ENCODE measurements at regions not wholly inside any gene's neighbourhood (a gene's known extent, or its start where the extent isn't known, plus 50 kb on each side); places are given as distances from the start of the nearest gene placed in this dataset.

DNA sequence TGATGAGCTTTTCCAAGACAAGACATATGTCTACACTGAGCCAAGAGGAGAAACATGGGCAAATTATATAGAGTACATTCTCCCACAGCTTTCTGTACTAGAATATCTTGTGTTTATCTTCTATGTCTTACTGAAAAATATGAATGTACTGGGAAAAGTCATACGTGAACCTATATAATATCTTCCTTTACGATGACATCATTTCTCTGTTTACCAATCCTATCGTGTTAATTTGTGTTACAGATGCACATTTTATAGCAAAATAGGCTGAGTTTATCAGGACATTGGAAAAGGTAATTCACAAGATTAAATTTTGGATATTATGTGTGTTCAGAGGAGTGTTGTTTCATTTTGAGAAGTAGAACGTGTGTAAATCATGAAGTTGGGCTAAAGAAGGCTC is 452.5 kb upstream of the THRB start:
- TF ChIP-seq, protein P1, sequence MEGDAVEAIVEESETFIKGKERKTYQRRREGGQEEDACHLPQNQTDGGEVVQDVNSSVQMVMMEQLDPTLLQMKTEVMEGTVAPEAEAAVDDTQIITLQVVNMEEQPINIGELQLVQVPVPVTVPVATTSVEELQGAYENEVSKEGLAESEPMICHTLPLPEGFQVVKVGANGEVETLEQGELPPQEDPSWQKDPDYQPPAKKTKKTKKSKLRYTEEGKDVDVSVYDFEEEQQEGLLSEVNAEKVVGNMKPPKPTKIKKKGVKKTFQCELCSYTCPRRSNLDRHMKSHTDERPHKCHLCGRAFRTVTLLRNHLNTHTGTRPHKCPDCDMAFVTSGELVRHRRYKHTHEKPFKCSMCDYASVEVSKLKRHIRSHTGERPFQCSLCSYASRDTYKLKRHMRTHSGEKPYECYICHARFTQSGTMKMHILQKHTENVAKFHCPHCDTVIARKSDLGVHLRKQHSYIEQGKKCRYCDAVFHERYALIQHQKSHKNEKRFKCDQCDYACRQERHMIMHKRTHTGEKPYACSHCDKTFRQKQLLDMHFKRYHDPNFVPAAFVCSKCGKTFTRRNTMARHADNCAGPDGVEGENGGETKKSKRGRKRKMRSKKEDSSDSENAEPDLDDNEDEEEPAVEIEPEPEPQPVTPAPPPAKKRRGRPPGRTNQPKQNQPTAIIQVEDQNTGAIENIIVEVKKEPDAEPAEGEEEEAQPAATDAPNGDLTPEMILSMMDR (conservative IDR thresholded peaks at IDR 0.05; ENCODE audit: low read length) = no peak
- no peak overlapping the region for H3K4me3 ChIP-seq (ENCODE audit: low read length)
- no peak for DNase-seq (ENCODE audit: low read depth)

DNA sequence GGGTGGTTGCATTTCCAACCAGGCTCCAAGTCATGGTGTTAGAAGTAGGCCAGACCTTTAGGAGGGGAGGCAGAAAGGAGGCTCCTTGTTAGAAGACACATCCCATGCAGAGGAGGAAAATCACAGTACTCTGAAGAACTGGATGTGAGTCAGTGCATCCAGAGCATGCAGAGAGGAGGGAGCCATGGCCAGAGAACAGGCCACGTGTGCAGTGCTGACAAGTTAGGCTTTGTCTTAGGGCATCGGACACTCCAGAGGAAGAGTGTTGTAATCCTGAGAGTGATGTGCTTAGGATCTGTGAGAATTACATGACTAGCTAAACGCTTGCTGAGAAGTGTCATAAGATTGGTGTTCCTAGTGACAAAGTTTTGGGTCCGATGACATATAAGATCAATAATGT is 456.5 kb upstream of the THRB start:
- no peak for DNase-seq (ENCODE audit: low read depth)
- TF ChIP-seq, protein P1 (conservative IDR thresholded peaks at IDR 0.05; ENCODE audit: low read length) = no peak
- H3K4me3 ChIP-seq (ENCODE audit: low read length) = no peak overlapping the region

DNA sequence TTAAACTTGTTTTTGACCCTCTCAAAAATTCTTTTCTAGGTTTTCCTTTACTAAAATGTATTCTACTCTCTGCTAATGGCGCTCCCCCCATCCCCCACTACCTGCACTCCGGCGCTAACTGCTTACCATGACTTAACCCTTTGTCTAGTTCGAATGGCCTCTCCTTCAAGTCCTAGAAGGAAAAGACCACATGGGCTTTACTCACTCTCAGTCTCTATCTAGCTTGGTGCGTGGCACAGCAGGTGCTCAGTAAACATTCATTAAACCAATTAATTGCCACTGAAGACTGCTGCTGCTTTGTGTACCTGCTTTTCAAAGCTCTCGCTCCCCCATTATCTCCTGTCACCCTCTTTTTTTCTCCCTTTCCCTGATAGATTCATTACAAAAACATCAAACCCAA is 457.7 kb upstream of the THRB start:
- TF ChIP-seq, protein P1 (conservative IDR thresholded peaks at IDR 0.05; ENCODE audit: low read length) = no peak
- no peak for DNase-seq (ENCODE audit: low read depth)
- no peak overlapping the region for H3K4me3 ChIP-seq (ENCODE audit: low read length)

DNA sequence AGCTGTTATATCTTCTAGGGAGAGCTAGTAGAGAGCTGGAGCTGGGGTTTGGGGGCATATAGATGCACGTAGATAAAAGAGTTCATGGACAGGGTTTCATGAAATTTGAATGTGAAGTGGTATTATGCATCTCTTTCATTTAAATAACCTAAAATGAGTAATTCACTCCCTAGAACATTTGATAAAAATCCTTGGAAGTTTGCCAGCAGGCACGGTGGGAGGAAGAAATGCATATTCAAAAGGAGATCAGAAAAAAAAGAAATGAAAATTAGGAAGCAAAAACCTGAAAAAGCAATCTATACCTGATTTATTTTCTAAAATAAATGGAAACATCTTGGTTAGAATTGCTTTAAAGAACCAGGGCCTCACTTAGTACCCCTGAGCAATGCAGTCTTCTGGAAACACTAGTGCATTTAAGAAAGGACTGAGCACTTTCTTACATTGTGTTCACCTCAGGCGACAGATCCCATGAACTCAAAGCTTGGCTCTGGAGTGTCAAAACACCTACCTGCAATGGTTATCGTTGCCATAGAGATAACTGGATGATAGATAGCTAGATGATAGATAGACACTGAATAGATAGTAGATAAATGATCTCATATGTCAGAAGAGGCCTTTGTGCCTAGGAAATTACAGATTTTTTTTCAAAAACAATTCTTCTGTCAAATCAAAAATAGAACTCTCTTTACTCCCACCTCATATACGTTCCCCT is 458.6 kb upstream of the THRB start:
- H3K4me3 ChIP-seq (ENCODE audit: low read length) = no peak overlapping the region
- TF ChIP-seq, protein P1 (conservative IDR thresholded peaks at IDR 0.05; ENCODE audit: low read length) = no peak
- no peak for DNase-seq (ENCODE audit: low read depth)

DNA sequence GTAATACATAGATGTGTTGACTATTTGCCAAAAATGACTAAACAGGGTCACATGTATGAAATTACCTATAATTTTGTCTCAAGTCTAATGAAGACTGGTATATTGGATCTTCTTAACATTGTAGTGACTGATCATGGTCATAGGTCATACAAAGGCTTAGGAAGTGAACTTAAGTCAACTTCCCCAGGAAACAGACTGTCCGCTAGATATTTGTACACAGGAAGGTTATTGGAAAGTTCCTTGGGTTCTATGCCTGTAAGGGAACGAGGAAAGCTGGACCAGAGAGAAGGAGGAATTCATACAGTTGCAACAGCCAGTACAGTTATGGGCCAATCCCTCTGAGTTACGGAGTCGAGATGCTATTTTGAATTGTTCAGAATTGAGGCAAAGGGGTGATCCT is 462.0 kb upstream of the THRB start:
- TF ChIP-seq, protein P1 (conservative IDR thresholded peaks at IDR 0.05; ENCODE audit: low read length) = no peak
- no peak overlapping the region for H3K4me3 ChIP-seq (ENCODE audit: low read length)
- no peak for DNase-seq (ENCODE audit: low read depth)

DNA sequence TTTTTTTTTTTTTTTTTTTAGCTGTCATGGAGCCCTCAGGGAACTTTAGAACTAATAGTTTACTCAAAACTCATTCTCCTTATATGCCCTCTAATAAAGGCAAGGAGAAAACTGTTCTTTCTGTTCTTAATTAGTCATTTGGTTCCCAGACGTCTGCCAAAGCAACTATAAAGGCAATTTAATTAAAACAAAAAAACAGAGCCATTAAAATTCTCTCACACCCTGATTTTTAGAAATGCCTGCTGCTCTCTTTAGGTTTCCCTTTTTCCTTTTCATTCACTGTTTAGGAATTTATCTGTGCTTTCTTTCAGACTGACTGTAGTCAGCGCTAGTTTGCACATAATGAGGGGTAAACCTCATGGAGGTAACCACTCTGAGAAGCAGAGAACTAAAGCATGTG is 463.6 kb upstream of the THRB start:
- DNase-seq (ENCODE audit: low read depth) = no peak
- TF ChIP-seq, protein P1 (conservative IDR thresholded peaks at IDR 0.05; ENCODE audit: low read length) = no peak

DNA sequence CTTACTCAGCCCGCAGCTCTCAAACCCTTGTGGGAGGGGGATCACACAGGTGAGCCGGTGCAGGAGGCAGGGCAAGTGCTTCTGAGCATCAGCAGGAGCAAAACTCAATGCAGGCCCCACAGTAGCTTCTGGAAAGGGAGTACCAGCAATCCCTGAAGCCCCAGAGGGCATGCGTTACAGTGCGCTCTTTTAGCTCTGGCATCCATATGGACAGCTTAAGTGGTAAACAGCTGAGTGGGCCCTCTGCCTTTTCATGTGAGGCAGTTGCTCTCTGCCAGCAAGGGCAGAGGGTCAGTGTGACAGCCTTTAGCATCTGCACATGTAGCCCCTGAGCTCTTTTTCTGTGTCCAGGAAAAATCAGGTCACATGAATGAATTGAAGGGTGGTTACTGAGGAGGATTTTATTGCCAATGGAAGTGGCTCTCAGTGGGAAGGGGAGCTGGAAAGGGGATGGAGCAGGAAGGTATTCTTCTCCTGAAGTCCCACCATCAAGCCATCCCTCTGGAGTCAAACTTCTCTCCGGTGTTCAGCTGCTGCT is 464.3 kb upstream of the THRB start:
- no peak for DNase-seq (ENCODE audit: low read depth)
- TF ChIP-seq, protein P1 (conservative IDR thresholded peaks at IDR 0.05; ENCODE audit: low read length) = no peak
- H3K4me3 ChIP-seq (ENCODE audit: low read length) = no peak overlapping the region

More for the DNA sequence above, 463.6 kb upstream of the THRB start:
- H3K4me3 ChIP-seq (ENCODE audit: low read length) = no peak overlapping the region

Data from AG10803 (cell line).